Stimulated activated CD4-positive, alpha-beta T cell treated with anti-CD3 and anti-CD28 coated beads, Interleukin-1b, Interleukin-23, amount 100 ng/mL, for 48 hours (primary cell): ENCODE measurements at regions not wholly inside any gene's neighbourhood (a gene's known extent, or its start where the extent isn't known, plus 50 kb on each side); places are given as distances from the start of the nearest gene placed in this dataset.

Experiments
- DNase-seq: peaks from one replicate; pipeline ENCODE4 v3.0.0-alpha.2; 2020

DNA sequence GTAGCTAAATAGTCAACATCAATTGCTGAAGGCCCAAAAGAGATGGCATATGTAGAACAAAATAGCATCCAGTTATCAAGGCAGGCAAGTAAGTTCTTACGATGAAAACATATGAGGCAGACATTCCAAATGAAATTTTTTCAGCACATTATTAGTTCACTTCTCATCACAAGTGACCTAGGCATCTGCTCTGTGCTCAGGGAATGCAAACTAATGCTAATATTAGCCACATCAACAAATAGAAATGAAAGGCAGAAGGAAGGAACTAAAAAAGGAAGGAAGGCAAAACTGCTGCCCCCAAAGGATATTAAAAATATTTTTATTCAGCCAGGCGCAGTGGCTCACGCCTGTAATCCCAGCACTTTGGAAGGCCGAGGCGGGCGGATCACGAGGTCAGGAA is 51.2 kb upstream of the ROCK1 start:
- DNase-seq: no peak

GRCh38 chr18:21163647-21164547 is 52.3 kb upstream of the ROCK1 start:
- DNase-seq: no peak

GRCh38 chr18:21164548-21165095 is 53.0 kb upstream of the ROCK1 start:
- DNase-seq: no peak

DNA sequence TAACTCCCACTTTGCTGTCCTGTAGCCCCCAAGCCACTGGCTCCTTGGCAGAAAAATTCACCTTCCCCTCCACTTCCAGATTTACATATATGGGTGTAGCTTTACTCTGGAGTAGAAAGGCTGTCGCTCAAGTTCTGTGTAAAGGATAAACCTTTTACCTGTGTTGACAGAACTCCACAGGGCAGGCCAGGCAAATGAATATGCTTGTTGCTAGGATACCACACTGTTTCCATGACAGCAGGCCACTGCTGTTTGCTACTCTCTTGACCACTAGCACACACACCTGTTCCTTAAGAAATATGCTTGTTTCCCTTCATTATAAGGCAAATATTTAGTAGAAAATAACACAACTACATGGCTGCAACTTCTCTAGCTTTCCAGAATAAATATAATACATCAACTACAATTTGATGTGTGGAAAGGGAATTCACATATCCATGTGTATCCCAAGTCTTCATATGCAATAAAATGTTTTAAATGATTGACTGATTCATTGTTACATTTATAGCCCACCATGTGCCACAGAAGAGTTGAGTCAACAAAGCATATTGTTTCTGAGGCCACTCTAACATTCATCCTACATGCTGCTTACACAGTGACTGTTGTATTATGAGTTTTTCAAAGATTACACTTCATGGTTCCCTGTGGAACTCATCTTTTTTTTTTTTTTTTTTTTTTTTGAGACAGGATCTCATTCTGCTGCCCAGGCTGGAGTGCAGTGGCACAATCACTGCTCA is 56.2 kb upstream of the ROCK1 start:
- DNase-seq: no peak

DNA sequence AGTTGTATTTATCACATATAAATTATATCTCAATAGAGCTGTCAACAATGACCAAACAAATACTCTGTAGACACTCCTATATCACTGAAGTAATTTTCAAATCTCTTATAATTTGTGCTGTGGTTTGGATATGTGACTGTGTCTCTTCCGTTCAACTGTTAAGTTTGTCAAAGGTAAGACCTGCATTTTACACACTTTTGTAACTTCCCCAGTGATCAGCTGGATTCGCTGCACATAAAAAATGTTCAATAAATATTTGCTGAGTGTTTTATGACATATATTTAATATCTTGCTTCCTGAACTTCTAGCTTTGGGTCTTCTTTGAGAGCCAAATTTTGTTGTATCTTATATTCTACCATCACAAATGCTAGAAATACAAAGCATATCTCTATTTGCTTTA is 57.3 kb upstream of the ROCK1 start:
- DNase-seq: no peak

DNA sequence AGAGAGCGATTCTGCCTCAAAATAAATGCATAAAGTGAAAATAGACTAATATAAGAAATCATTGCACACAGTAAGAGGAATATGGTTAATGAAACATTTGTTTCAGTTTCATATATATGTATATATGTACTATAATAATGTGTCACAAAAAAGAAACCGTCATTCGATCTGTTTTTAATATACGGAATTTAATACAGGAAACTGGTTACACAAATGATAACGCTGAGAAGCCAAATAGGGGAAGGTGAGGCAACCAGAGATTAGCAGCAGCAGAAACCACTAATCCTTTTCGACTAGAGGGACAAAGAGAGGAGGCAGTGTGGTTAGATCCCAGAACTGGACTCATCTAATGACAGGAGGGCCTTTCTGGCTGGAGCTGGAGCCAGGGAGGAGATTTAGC is 64.2 kb upstream of the GREB1L start:
- DNase-seq: no peak

DNA sequence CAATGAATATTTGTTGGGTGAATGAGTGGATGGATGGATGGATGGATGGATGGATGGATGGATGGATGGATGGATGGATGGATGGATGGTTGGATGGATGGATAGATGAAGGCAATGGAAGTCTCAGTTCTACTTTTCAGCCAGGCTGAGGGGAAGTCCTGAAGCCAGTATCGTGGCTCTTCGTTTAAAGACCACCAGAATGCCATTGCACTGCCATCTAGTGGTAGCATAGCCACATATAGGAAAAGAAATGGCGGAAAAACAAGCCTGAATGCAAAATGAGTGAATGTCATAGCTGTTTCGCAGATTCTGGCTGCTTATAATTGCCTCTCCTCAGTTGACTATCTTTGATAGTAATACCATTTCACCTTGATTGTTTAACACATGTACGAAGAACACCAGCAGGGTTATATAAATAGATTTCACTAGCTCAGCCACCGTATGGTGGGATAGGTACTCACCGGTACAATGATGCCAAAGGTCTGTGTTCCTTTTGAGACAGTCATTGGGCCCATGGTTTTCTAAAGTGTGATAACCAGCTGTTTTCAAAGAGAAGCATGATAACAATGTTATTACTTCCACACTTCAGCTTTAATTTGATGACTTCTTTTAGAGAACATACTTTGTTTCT is 62.3 kb upstream of the GREB1L start:
- peak; percentile 30 for DNase-seq

- DNase-seq: no peak
Observed at GRCh38 chr18:21180588-21180987, 61.4 kb upstream of the GREB1L start.

DNA sequence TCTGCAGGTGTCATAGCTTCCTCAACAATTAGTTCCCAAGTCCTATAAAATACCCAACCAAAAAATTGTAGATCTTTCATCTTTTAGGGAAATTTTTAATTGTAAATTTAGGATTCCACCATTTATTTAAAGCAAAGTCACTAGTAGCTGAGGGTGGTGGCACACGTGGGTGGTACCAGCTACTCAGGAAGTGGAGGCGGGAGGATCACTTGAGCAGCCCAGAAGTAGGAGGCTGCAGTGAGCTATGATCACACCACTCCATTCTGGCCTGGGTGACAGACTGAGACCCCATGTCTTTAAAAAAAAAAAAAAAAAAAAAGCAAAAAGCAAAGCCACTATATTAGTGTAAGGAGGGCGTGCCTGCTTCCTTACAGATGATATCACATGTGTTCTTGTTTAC is 60.3 kb upstream of the GREB1L start:
- DNase-seq: no peak

- no peak for DNase-seq
Observed at GRCh38 chr18:21183670-21184069, 58.4 kb upstream of the GREB1L start.

DNA sequence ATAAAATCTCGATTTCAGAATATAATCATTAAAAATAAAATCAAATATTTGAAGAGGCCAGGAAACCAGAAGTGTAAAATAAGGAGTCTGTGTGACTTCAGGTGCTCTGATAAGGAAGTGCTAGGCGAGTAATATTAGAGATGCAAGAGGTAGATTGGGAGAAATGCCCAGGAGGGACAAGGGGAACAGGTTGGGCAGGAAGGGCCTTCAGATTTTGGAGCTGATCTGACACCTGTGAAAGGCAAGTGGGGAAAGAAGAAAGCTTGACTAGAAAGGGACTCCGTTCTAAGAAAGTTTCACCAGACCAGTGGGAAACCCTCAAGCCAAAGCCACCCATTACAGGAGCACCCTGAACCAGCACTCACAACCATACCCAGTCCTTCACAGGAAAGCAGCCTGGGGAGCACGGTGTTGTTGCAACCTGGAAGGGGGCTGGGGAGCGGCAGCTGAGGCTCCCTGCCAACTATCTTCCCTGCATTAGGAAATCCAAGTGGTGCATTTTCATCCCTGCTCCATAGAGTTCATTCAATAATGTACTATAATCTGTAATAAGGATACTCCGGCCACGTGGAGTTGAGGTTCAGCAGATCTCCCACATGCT is 57.5 kb upstream of the GREB1L start:
- no peak for DNase-seq

DNA sequence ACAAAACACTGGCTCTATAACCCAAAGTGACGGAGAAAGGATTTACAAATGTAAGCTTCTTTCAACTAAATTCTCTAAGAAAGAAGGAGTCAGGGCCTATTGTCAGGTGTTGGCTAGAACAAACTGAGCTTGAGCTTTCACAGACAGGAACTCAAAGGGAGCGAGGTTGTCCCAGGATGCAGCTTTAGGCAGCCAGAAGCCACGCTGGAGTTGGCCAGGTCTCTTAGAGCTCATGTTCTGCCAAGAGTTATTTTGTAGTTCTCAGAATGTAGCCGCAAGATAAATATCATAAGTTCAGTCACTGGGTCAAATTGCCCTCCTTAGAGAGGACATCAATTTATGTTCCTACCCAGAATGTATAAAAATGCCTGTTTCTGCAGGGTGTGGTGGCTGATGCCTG is 54.1 kb upstream of the GREB1L start:
- DNase-seq: no peak

DNA sequence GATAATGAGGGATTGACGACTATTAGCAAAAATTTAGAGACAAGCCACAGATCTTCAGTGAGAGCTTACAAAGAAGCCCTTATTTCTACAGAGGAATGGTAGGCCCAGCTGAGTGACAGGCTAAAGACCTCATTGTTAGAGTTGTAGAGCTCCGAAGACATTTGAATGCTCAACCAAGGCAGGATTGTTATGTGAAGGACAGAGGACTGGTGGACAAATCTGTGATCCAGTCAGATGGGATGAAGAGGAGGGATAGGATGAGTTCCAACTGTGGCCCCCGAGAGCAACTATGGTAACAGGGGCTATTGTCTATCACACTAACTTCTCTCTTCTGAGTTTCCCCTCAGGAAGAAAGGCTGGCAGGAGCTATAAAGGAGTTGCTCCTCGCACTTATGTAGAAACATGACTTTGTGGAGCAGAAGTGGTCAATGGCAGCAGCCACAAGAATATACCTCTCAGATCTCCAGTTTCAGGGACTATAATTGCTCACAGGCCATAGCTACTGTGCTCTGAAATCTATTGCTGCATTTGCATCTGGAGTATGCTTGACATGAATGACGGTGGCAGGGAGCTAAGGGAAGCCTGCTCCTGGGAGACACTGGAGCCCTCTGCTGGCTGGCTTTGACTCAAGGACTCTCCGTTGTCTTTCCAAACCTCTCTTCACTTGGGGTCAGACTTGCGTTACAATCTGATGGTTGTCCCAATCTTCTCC is 50.3 kb upstream of the GREB1L start:
- DNase-seq: peak; percentile 15
